ENCODE measurements at regions not wholly inside any gene's neighbourhood (a gene's known extent, or its start where the extent isn't known, plus 50 kb on each side); places are given as distances from the start of the nearest gene placed in this dataset.
"Not testable (repeated sequence)": the region's sequence is repeated elsewhere in the genome, so short reads cannot be mapped to it uniquely, and the experiment has no call there.

DNA sequence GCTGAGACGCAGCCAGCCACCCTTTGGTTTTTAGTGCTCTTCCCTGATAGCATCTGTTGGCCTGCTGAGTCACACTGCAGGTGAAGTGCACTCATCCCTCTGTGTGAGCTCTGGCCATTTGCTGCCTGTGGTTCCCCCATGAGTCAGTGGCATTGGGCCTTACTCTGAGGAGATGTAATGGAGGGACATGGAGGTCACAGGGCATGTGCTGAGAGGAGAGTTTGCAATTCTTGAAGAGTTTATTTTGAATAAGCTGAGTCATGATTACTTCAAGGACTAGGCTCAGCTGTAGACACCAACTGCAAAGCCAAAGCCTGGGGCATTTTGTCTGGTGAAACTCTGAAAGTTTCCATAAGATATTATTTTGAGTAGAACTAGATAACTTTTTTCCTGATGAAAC is 200.3 kb downstream of the BCL2L11 start:
- H3K18ac ChIP-seq (ENCODE audit: extremely low read depth, low read length); H2AFZ ChIP-seq (ENCODE audit: low read length); H3K9me3 ChIP-seq (ENCODE audit: insufficient read depth in 2 of 2, low read depth in 1 of 2, low read length in 1 of 2); H3K4ac ChIP-seq (replicated peaks; ENCODE audit: insufficient read length, low read depth, low read length); H4K8ac ChIP-seq (ENCODE audit: extremely low read depth, insufficient read depth, low read length); FAIRE-seq; H3K56ac ChIP-seq (replicated peaks; ENCODE audit: insufficient read length, low read depth, low read length); DNase-seq (ENCODE audit: low read depth in 1 of 2, low spot score in 2 of 2); H2BK12ac ChIP-seq (ENCODE audit: low read depth, low read length); H2AK5ac ChIP-seq (ENCODE audit: low read depth, low read length); H3K36me3 ChIP-seq (ENCODE audit: control insufficient read depth in 2 of 4, insufficient read depth in 4 of 4, low read length in 3 of 4); H4K20me1 ChIP-seq (replicated peaks in 1 of 2; ENCODE audit: control insufficient read depth in 1 of 2, insufficient read depth in 2 of 2, low read length in 2 of 2); H3K79me2 ChIP-seq (ENCODE audit: control insufficient read depth in 1 of 2, insufficient read depth in 2 of 2, low read length in 2 of 2); H3K4me1 ChIP-seq (replicated peaks in 1 of 4; ENCODE audit: control insufficient read depth in 3 of 4, insufficient read depth in 4 of 4, low read length in 3 of 4); H3K23ac ChIP-seq (ENCODE audit: insufficient read length); H2BK20ac ChIP-seq (ENCODE audit: low read length); H3K23me2 ChIP-seq (ENCODE audit: low read depth, low read length); H3K9ac ChIP-seq (replicated peaks in 1 of 4; ENCODE audit: extremely low read depth in 1 of 4, low read depth in 3 of 4, low read length in 3 of 4); H3K79me1 ChIP-seq (ENCODE audit: low read depth, low read length); H3K4me2 ChIP-seq (ENCODE audit: insufficient read depth in 1 of 2, low read depth in 2 of 2, low read length in 2 of 2); H4K5ac ChIP-seq (ENCODE audit: insufficient read length, low read depth, low read length); POLR2A ChIA-PET (ENCODE audit: partially characterized antibody); H3K4me3 ChIP-seq (ENCODE audit: extremely low read depth in 1 of 4, insufficient read depth in 2 of 4, low read depth in 3 of 4, low read length in 4 of 4); CTCF ChIA-PET (ENCODE audit: partially characterized antibody); H2BK15ac ChIP-seq (ENCODE audit: low read length); H2BK5ac ChIP-seq (ENCODE audit: low read depth, low read length); H3K27ac ChIP-seq (ENCODE audit: low read depth, low read length); H2BK120ac ChIP-seq (replicated peaks; ENCODE audit: low read depth, low read length); H3K27me3 ChIP-seq (replicated peaks in 1 of 4; ENCODE audit: control insufficient read depth in 3 of 4, extremely low read depth in 1 of 4, insufficient read depth in 3 of 4, low read length in 3 of 4); H4K91ac ChIP-seq (replicated peaks; ENCODE audit: insufficient read length, low read length); H3K14ac ChIP-seq (ENCODE audit: insufficient read length): not testable (repeated sequence)
- no CpG with 5 or more reads among the region's 1 CpG for WGBS, 2 experiments (ENCODE audit: extremely low coverage in 1 of 2, insufficient coverage in 1 of 2, insufficient read length in 1 of 2, insufficient replicate concordance in 2 of 2, low coverage in 1 of 2, low lambda C conversion rate in 2 of 2, missing lambda C conversion rate in 1 of 2)
- TF ChIP-seq BACH1 (IDR thresholded peaks at IDR 0.05; ENCODE audit: low read length), result 0 out of 2 replicates have a peak, but pooled peaks have one; percentile 32

DNA sequence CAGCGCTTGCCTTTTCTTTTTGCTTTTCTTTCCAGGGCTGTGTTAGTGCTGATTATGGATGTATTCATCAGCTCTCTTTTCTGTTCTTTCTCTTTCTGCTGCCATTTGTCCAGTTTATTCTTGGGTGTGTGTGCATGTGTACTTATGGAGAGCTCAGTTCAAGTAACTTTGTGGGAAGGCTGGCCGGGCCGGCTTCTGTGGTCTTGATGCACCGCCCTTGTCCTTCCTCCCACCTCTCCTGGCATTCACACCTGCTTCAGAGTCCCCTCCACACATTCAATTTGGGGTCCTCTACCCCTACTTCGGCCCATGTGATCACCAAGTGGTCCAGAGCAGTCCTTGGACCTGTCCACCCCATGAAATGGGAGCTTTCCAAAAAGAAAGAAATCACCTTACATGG is 202.7 kb downstream of the BCL2L11 start:
- not testable (repeated sequence) for FAIRE-seq; H2BK12ac ChIP-seq (ENCODE audit: low read depth, low read length); H3K9me3 ChIP-seq (ENCODE audit: insufficient read depth in 2 of 2, low read depth in 1 of 2, low read length in 1 of 2)

More for the DNA sequence above, 202.7 kb downstream of the BCL2L11 start:
- H3K79me2 ChIP-seq (ENCODE audit: control insufficient read depth in 1 of 2, insufficient read depth in 2 of 2, low read length in 2 of 2); H4K20me1 ChIP-seq (replicated peaks in 1 of 2; ENCODE audit: control insufficient read depth in 1 of 2, insufficient read depth in 2 of 2, low read length in 2 of 2); H2BK120ac ChIP-seq (replicated peaks; ENCODE audit: low read depth, low read length); H2BK20ac ChIP-seq (ENCODE audit: low read length); H3K4me3 ChIP-seq (ENCODE audit: extremely low read depth in 1 of 4, insufficient read depth in 2 of 4, low read depth in 3 of 4, low read length in 4 of 4); H3K18ac ChIP-seq (ENCODE audit: extremely low read depth, low read length); H3K4me2 ChIP-seq (ENCODE audit: insufficient read depth in 1 of 2, low read depth in 2 of 2, low read length in 2 of 2); H3K4me1 ChIP-seq (replicated peaks in 1 of 4; ENCODE audit: control insufficient read depth in 3 of 4, insufficient read depth in 4 of 4, low read length in 3 of 4); H4K5ac ChIP-seq (ENCODE audit: insufficient read length, low read depth, low read length); DNase-seq (ENCODE audit: low read depth in 1 of 2, low spot score in 2 of 2); H3K27ac ChIP-seq (ENCODE audit: low read depth, low read length); H3K36me3 ChIP-seq (ENCODE audit: control insufficient read depth in 2 of 4, insufficient read depth in 4 of 4, low read length in 3 of 4); H4K8ac ChIP-seq (ENCODE audit: extremely low read depth, insufficient read depth, low read length); H3K4ac ChIP-seq (replicated peaks; ENCODE audit: insufficient read length, low read depth, low read length); H2BK5ac ChIP-seq (ENCODE audit: low read depth, low read length); H3K23ac ChIP-seq (ENCODE audit: insufficient read length); H2AK5ac ChIP-seq (ENCODE audit: low read depth, low read length); POLR2A ChIA-PET (ENCODE audit: partially characterized antibody); H2BK15ac ChIP-seq (ENCODE audit: low read length); H3K14ac ChIP-seq (ENCODE audit: insufficient read length); H3K23me2 ChIP-seq (ENCODE audit: low read depth, low read length); H4K91ac ChIP-seq (replicated peaks; ENCODE audit: insufficient read length, low read length); CTCF ChIA-PET (ENCODE audit: partially characterized antibody); H3K79me1 ChIP-seq (ENCODE audit: low read depth, low read length); H3K56ac ChIP-seq (replicated peaks; ENCODE audit: insufficient read length, low read depth, low read length); H3K9ac ChIP-seq (replicated peaks in 1 of 4; ENCODE audit: extremely low read depth in 1 of 4, low read depth in 3 of 4, low read length in 3 of 4); H2AFZ ChIP-seq (ENCODE audit: low read length); H3K27me3 ChIP-seq (replicated peaks in 1 of 4; ENCODE audit: control insufficient read depth in 3 of 4, extremely low read depth in 1 of 4, insufficient read depth in 3 of 4, low read length in 3 of 4): not testable (repeated sequence)
- WGBS, 2 experiments (ENCODE audit: extremely low coverage in 1 of 2, insufficient coverage in 1 of 2, insufficient read length in 1 of 2, insufficient replicate concordance in 2 of 2, low coverage in 1 of 2, low lambda C conversion rate in 2 of 2, missing lambda C conversion rate in 1 of 2), result 100% methylated on average over 2 of the region's 5 CpGs; no CpG with 5 or more reads in 1 of the 2 experiments

All from H1 (cell line).